ENCODE measurements at regions not wholly inside any gene's neighbourhood (a gene's known extent, or its start where the extent isn't known, plus 50 kb on each side); places are given as distances from the start of the nearest gene placed in this dataset.

GRCh38 chr3:178275793-178276192, 260.4 kb upstream of the KCNMB2 start:
- TF ChIP-seq CTCF (IDR thresholded peaks at IDR 0.05 in 4 of 5, conservative IDR thresholded peaks at IDR 0.05 in 1 of 5) (no peak), POLR2A (IDR thresholded peaks at IDR 0.05) (no peak)
